Endothelial cell of umbilical vein (primary cell): ENCODE measurements at regions not wholly inside any gene's neighbourhood (a gene's known extent, or its start where the extent isn't known, plus 50 kb on each side); places are given as distances from the start of the nearest gene placed in this dataset.

Source experiments
- BruUV-seq: library from RNA; stranded (reverse); fragments of 400-500 nt; replicated peaks from 2 replicates; lab custom pipeline; 2021; lab: Mats Ljungman, UMichigan
- CTCF ChIA-PET: fragments of 300-600, 350-600 bp; sonication (Branson Sonifier 250); formaldehyde crosslinking; loops from one replicate; lab custom pipeline; 2021; ENCODE audit warnings: antibody characterized with exemption, inconsistent platforms; lab: Charles Lee
- POLR2A ChIA-PET: fragments of 300-600, 350-600 bp; sonication (Branson Sonifier 250); formaldehyde crosslinking; loops from one replicate; lab custom pipeline; 2021; ENCODE audit warnings: antibody characterized with exemption, inconsistent platforms; lab: Charles Lee
- DNase-seq: peaks from one replicate; pipeline ENCODE4 v3.0.0-alpha.2; 2011; ENCODE audit warnings: low read depth, low spot score
- FAIRE-seq: peaks from 2 replicates; lab custom pipeline; 2011; peaks lifted over from hg19 to GRCh38; lab: Jason Lieb, UNC
- H2AFZ ChIP-seq: 2 replicates; pipeline ENCODE4 v1.6.0; 2012; ENCODE audit warnings: low read depth, low read length, control low read depth, inconsistent platforms
- H3K27ac ChIP-seq: 2 replicates; pipeline ENCODE4 v1.5.1; 2011; ENCODE audit warnings: low read depth, mild to moderate bottlenecking, control low read depth, low read length, moderate library complexity; ENCODE audit not compliant: insufficient read depth
- H3K27me3 ChIP-seq, 2 experiments: 2 replicates each; pipeline versions ENCODE4 v1.6.0 to v1.6.1; 2011; ENCODE audit warnings: low read length in 2 of 2, mixed read lengths in 1 of 2; ENCODE audit not compliant: control insufficient read depth in 2 of 2, insufficient read depth in 2 of 2
- H3K36me3 ChIP-seq, 2 experiments: 2 replicates in 1 of 2; 3 replicates in 1 of 2; pipeline ENCODE4 v1.5.1; 2011; ENCODE audit warnings: low read length in 2 of 2, mild to moderate bottlenecking in 1 of 2, moderate library complexity in 1 of 2; ENCODE audit not compliant: control insufficient read depth in 2 of 2, insufficient read depth in 2 of 2; ENCODE audit errors: extremely low read depth in 1 of 2
- H3K4me1 ChIP-seq: 3 replicates; pipeline ENCODE4 v1.5.1; 2011; ENCODE audit warnings: mild to moderate bottlenecking, low read length; ENCODE audit not compliant: control insufficient read depth, insufficient read depth; ENCODE audit errors: extremely low read depth
- H3K4me2 ChIP-seq: 2 replicates; pipeline ENCODE4 v1.6.1; 2011; ENCODE audit warnings: low read length, control low read depth, mixed read lengths; ENCODE audit not compliant: insufficient read depth
- H3K4me3 ChIP-seq, 3 experiments: fragments of 200-600 bp in 1 of 3; sonication (generic), shearing (Covaris generic) in 1 of 3; replicated peaks in 1 of 3; 2 replicates each; pipeline ENCODE4 v1.5.1; 2011 to 2016; ENCODE audit warnings: control low read depth in 3 of 3, low read length in 3 of 3, mild to moderate bottlenecking in 2 of 3, inconsistent platforms in 1 of 3, low read depth in 1 of 3, moderate library complexity in 1 of 3; ENCODE audit not compliant: insufficient read depth in 1 of 3
- H3K79me2 ChIP-seq: 2 replicates; pipeline ENCODE4 v1.6.0; 2012; ENCODE audit warnings: low read length, inconsistent platforms; ENCODE audit not compliant: control insufficient read depth, insufficient read depth
- H3K9ac ChIP-seq: replicated peaks from 2 replicates; pipeline ENCODE3; 2011; ENCODE audit warnings: low read length, control low read depth; ENCODE audit not compliant: insufficient read depth; ENCODE audit errors: extremely low read depth
- H3K9me1 ChIP-seq: replicated peaks from 3 replicates; pipeline ENCODE4 v1.6.0; 2011; ENCODE audit warnings: mild to moderate bottlenecking, low read length; ENCODE audit not compliant: control insufficient read depth, insufficient read depth; ENCODE audit errors: extremely low read depth
- H3K9me3 ChIP-seq: replicated peaks from 2 replicates; pipeline ENCODE4 v1.5.1; 2012; ENCODE audit warnings: low read length, inconsistent platforms; ENCODE audit not compliant: control insufficient read depth, insufficient read depth
- H4K20me1 ChIP-seq: replicated peaks from 2 replicates; pipeline ENCODE3; 2011; ENCODE audit warnings: mild to moderate bottlenecking, low read length; ENCODE audit not compliant: control insufficient read depth, insufficient read depth; ENCODE audit errors: extremely low read depth
- EZH2 ChIP-seq: IDR thresholded peaks from 2 replicates; pipeline ENCODE4 v1.6.1; 2012; ENCODE audit warnings: borderline replicate concordance, low read depth, mild to moderate bottlenecking, moderate library complexity, low read length, inconsistent platforms; ENCODE audit not compliant: severe bottlenecking
- FOS ChIP-seq: IDR thresholded peaks from 2 replicates; pipeline ENCODE4 v1.6.1; 2011; ENCODE audit warnings: mild to moderate bottlenecking, low read length, moderate library complexity, borderline replicate concordance; ENCODE audit not compliant: insufficient read depth
- GATA2 ChIP-seq: IDR thresholded peaks from 2 replicates; pipeline ENCODE4 v1.7.0; 2011; ENCODE audit warnings: low read depth, mild to moderate bottlenecking, moderate library complexity, mixed read lengths, low read length; ENCODE audit not compliant: insufficient read length, insufficient read depth
- JUN ChIP-seq: IDR thresholded peaks from 2 replicates; pipeline ENCODE4 v1.6.1; 2011; ENCODE audit warnings: borderline replicate concordance, low read depth; ENCODE audit not compliant: insufficient read length, insufficient read depth
- MYC ChIP-seq: IDR thresholded peaks from one replicate; pipeline ENCODE4 v1.6.1; 2011; ENCODE audit warnings: mild to moderate bottlenecking, low read depth, low read length
- POLR2A ChIP-seq: IDR thresholded peaks from 2 replicates; pipeline ENCODE4 v1.6.1; 2012; ENCODE audit warnings: low read depth, mild to moderate bottlenecking, control low read depth, low read length
- POLR2AphosphoS5 ChIP-seq: IDR thresholded peaks from 2 replicates; pipeline ENCODE4 v1.6.1; 2012; ENCODE audit warnings: low read depth, mild to moderate bottlenecking, control low read depth, low read length, moderate library complexity; ENCODE audit not compliant: insufficient read depth
- dilution Hi-C: fragments of 300-500 bp; cut with MboI; formaldehyde crosslinking; loops from one replicate; pipeline ENCODE4 v1.15.0; 2019; ENCODE audit warnings: low sequenced_read_pairs; ENCODE audit not compliant: extremely low pct_ligation_motif_present
- intact Hi-C: fragments of 100-400 bp; cut with micrococcal nuclease; formaldehyde crosslinking; loops from one replicate; pipeline ENCODE4 v1.10.0; 2022
- TF ChIP-seq, protein P1 (sequence below), 2 donors: IDR thresholded peaks; 1 replicate in 1 of 2; 2 replicates in 1 of 2; pipeline ENCODE4 v1.5.1; 2011; ENCODE audit warnings: low read length in 2 of 2, mild to moderate bottlenecking in 2 of 2, moderate library complexity in 2 of 2, control low read depth in 1 of 2, inconsistent platforms in 1 of 2, low read depth in 1 of 2; ENCODE audit not compliant: insufficient read depth in 1 of 2; ENCODE audit errors: extremely low read depth in 1 of 2
- TF ChIP-seq, protein P2 (sequence below): IDR thresholded peaks from 2 replicates; pipeline ENCODE4 v1.6.1; 2011; ENCODE audit not compliant: insufficient read depth, insufficient read length

DNA sequence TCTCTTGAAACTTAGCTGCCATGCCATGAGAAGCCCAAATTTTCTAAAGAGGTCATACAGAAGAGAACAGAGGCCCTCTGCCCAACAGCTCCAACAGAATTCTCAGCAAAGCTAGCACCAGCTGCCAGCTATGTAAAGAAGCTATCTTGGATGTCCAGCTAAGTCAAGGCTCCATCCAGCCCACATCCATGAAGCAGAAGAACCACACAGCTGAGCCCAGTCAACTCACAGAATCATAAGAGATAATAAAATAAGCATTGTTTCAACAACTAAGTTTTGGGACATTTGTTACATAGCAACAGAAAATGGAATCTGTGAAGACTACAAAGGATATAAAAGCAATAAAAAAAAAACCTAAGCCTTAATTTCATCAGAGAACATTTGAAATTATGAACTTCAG is 434.3 kb downstream of the TXNL1 start:
- Histone ChIP-seq H3K9me3 (peaks cover 2% of the 10 kb centered on the region), H2AFZ (no peak overlapping the region), H3K4me1 (peaks cover 39% of the 10 kb centered on the region), H4K20me1 (no peaks in the 10 kb centered on the region), H3K4me3 (no peak overlapping the region), H3K36me3 (no peaks in the 10 kb centered on the region), H3K4me2 (no peak overlapping the region), H3K79me2 (no peaks in the 10 kb centered on the region), H3K27ac (no peak overlapping the region), H3K27me3 (no peaks in the 10 kb centered on the region), H3K9ac (no peak overlapping the region), H3K9me1 (no peaks in the 10 kb centered on the region)
- intact Hi-C loops = loop anchor here (5.0 kb wide), 5 partner anchors 82 to 937 kb away; partner anchors contain the start of gene TXNL1
- dilution Hi-C loops = no loop called here
- ChIA-PET CTCF (no interaction called here), POLR2A (no interaction called here)
- TF ChIP-seq, protein P1, sequence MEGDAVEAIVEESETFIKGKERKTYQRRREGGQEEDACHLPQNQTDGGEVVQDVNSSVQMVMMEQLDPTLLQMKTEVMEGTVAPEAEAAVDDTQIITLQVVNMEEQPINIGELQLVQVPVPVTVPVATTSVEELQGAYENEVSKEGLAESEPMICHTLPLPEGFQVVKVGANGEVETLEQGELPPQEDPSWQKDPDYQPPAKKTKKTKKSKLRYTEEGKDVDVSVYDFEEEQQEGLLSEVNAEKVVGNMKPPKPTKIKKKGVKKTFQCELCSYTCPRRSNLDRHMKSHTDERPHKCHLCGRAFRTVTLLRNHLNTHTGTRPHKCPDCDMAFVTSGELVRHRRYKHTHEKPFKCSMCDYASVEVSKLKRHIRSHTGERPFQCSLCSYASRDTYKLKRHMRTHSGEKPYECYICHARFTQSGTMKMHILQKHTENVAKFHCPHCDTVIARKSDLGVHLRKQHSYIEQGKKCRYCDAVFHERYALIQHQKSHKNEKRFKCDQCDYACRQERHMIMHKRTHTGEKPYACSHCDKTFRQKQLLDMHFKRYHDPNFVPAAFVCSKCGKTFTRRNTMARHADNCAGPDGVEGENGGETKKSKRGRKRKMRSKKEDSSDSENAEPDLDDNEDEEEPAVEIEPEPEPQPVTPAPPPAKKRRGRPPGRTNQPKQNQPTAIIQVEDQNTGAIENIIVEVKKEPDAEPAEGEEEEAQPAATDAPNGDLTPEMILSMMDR (IDR thresholded peaks at IDR 0.05; ENCODE audit: extremely low read depth in 1 of 2, insufficient read depth in 1 of 2, low read depth in 1 of 2, low read length in 2 of 2) = no peak
- TF ChIP-seq JUN (no peak), MYC (no peak), POLR2AphosphoS5 (no peak), GATA2 (no peak), FOS (no peak), EZH2 (no peak), POLR2A (no peak)
- TF ChIP-seq, protein P2, sequence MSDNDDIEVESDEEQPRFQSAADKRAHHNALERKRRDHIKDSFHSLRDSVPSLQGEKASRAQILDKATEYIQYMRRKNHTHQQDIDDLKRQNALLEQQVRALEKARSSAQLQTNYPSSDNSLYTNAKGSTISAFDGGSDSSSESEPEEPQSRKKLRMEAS = no peak
- no TSS peak for BruUV-seq
- DNase-seq (no peak), FAIRE-seq (no peak)
